HG03457 (cell line): ENCODE measurements at regions not wholly inside any gene's neighbourhood (a gene's known extent, or its start where the extent isn't known, plus 50 kb on each side); places are given as distances from the start of the nearest gene placed in this dataset.
A peak's percentile ranks its signal among the peaks of the same experiment; 100 is the strongest.

ENCODE experiments used
- ATAC-seq: cut with Tn5 transposase; IDR thresholded peaks from one replicate; pipeline ENCODE4 v1.9.1; 2021; ENCODE audit warnings: moderate number of reproducible peaks; ENCODE audit not compliant: unreplicated experiment

DNA sequence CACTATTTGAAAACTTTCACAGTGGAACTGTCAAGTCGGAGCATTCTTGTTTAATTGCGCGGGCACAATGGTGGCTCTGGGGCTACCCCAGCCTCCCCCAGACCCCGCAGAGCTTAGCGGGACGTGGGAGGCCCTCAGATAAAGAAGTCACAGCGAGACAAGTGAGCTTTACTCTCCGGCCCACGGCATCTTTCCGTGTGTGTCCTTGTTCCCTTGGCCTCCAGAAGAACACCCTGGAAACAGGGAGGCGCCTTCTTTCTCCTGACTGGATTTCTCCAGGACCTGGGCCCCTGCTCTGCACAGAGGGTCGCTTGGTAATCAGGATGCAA is 382.8 kb downstream of the RRAGC start:
- ATAC-seq, result no peak

DNA sequence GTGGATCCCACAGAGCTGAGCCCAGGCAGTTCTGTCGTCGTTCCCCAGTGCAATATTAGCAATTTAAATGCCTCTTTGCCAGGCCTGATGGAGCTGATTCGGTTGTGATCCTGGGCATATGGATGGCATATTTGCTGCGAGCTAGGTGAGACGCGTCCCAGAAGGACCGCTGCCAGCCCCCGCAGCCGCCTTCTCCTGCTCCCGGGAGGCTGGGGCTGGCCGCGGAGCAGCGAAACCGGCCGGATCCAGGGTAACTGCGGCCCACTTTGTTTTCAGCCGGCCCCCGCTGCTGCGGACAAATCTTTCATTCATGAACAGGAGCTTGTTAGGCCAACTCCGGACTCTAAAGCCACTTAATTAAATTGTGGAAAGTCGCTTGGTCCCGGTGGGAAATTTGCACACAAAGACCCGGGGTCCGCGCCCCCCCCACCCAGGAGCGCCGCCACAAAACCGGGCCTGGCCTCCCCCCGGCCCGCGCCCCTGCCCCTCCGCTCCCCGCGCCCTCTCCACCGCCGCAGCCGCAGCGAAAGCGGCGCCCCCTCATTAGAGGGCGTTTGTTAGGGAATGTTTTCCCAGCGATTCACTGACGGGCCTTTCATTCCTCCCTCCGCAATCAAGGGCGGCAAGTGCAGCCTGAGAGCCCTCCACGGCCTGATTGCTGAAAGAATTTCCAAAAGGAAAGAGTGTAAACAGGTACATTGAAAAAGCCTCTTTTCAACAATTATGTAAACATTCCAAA is 383.3 kb downstream of the RRAGC start:
- ATAC-seq, result no peak

DNA sequence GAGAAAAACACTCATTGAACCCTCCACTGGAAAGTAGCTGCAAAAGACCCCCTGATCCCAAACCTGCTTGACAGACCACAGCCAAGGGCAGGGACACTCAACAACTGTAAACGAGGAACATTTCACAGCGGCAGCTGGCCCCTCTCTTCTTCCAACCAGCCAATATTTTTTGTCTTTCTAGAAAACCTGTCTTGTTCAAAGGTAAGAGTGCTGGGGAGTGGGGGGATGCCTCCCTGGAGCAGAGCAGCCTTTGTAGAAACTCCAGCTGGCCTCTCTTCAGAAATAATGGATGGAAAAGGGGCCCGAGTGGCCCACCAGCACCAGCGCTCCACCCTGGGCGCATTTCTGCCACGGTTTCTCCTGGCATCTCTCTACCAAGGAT is 384.0 kb downstream of the RRAGC start:
- no peak for ATAC-seq

DNA sequence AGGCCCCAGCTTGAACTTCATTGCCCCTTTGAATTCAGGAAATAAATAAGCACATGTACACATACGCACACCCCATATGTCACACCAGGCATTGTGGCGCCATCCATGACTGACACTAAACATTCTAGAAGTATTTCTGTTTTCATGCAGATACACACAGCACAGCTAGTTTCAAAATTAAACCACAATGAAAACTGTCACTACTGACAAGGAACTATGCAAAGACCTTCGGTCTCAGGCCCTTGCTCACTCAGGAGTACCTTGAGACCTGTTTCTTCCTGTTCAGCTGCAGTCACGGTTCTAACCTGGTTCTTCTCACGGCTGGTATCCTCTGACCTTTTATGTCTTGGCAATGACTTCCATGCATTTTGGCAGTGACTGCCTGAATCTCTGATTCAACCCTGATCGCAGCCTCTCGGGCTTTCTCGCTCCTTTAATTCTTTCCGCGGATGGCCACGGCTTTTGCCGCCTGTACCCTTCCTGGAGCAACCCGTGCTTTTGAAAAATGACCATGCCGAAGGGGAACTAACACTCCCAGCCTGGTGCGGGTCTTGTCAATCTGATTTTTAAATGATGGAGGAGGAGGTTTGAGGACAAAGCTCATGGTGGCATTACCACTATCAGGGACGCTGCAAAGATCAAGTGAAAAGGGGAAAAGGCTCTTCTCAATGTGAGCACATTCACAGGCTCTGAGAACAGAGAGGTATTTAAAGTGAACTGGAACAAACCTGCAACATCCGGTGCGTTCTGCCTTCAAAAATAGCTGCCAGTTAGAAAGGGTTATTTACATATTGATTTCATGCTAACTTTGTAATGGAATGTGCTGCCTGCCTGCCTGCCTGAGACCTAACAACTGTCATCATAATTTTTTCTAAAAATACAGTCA is 384.6 kb downstream of the RRAGC start:
- peak; percentile 77 for ATAC-seq

DNA sequence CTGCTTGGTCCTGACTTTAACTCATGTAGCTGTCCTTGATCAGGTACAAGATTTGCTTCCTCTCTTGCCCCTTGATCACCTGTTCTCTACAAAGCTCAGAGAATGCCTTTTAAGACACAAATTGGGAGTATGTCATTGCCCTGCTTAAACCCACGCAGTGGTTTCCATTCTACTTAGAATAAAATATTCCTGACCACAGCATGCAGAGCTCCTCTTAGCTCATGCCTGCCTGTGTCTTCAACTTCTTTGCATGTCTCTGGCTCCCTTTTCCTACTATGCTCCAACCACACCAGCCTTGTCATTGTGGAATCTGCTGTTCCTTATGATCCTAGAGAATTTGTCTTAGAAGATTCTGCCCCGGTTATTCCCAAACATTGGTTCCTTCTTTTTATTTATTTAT is 393.1 kb downstream of the RRAGC start:
- ATAC-seq, result no peak

DNA sequence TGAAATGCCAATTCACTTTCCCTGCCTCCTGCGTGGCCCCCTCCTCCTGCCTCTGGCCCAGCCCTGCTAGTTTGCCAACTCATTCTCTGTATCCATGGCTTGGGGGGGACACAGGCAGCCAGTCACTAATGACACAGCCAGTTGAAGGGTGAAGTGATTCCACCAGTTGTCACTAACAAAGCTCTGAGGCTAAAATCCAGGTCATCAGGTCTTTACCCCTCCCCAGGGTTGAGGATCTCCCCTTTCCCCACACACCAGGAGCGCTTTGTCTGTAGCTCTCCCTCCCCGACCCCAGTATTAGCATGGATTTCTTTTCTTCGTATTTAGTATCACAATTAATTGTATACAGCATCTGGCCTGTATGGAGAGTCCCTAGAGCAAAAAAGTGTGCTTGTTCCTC is 394.1 kb downstream of the RRAGC start:
- no peak for ATAC-seq

DNA sequence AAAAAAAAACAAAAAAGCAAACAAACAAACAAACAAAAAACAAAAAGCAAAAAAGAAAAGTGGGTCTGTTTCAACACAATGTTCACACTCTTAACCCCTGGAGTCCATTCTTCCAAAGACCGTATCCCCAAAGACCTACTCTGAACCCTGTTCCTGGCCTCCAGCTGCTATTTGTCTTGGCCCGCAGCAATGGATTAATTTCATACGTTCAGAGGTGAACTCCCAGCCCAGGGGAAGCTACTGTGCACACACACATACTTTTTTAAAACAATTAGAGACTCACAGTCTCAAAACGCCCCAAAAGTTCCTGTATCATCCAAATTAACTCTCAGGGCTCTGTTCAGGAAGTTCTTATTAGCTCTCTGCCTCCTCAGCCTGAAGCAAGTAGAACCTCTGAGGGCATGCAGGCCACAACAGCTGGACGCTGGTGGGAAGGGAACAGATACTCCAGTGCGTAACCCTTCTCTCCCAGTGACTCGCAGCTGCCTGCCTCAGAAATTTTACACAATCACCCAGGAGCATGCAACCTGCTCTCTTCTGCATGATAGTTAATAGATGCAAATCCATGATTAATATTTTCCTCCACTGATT is 395.4 kb downstream of the RRAGC start:
- ATAC-seq, result no peak

DNA sequence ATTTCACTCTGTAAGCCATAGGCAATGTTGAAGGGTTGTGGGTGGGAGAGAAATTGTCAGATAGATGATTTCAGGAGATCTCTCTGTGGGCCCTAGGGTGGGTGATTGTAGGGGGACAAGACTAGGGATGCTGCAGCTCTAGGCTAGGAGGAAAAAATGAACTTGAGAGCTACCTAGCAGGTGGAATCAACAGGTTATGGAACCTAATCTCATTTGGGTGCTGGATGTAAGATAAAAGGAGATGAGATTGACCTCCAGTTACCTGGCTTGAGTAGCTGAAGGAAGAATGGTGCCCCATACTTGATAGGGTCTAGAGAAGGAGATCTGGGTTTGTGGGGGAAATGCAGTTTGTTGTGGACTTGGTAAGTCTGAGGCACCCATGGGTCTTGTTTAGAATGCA is 396.5 kb downstream of the RRAGC start:
- no peak for ATAC-seq

DNA sequence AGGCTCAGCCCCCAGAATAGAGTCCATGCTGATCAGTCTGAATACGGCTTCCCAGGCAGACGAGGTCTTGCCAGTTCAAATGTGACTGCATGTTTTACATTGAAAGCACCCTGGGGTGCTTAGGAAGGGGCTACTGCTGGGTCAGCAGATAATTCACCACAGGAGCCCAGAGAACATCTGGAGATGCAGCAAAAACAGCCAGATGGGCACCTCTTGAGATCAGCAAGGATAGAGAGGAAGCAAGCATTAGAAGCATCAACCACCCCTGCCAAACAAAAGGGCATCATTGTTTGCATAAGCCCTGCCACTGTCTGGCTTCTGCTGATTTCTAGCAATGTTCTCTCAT is 403.1 kb downstream of the RRAGC start:
- no peak for ATAC-seq

DNA sequence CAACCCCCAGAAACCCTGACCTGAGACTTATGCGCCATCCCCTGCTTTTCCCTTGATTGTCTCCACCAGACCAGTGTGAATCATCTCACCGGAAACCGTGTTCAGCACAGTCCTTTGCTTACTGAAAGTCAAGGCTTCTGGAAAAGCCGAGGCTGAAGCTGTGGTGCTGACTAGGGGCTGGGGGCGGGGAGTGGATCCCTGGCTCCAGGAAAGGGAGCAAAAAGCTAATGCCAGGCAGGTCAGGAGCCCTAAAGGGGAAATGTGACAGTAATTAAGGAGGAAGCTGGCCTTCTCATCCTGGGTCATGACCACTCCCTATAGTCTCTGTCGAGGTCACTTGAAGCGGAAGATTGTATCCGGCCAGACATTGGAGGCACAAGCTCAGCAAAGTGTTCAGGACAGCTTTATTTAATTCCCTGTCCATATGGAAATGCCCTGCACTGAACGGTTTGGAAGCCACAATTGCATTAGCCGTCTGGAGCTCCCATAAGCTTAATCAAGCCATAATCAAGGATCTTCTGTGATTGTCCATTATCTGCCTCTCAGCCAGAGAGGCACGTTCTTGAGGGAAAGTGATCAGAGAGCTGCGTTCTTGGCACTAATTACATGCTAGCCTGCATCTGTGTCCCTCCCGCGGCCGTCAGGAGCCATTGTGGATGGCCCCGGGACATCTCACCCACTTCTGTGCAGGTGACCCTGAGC is 403.6 kb downstream of the RRAGC start:
- ATAC-seq, result no peak

DNA sequence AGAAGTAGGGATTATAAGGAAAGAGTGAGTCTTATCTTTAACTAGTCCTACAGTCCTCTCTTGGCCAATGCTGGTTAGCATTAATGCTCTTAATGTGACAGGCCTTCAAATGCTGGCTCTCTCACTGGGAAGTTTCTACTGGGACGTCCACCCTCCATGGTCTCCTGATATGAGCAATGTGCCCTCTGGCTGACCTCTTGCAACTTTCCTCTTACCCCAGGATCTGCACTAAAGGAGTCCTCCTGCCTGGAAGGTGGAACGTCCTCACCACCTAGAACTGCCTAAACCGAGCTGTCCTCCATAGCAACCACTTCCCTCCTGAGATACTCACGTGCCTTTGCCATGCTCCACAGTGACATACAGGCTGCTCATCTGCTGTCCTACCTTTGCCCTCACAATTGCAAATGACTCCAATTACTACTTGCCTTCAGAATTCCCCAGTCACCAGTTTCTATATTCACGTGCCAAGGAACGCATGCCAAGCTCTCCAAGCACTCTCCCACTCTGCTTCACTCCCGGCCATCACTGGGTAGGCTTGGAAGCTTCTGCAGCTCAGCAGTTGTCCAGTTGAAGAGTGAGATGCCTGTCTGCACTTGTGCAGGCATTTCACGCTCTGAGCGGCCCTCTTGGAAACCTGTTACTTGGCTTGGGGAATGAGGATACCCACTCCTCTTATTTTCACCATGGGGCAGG is 404.7 kb downstream of the RRAGC start:
- no peak for ATAC-seq

DNA sequence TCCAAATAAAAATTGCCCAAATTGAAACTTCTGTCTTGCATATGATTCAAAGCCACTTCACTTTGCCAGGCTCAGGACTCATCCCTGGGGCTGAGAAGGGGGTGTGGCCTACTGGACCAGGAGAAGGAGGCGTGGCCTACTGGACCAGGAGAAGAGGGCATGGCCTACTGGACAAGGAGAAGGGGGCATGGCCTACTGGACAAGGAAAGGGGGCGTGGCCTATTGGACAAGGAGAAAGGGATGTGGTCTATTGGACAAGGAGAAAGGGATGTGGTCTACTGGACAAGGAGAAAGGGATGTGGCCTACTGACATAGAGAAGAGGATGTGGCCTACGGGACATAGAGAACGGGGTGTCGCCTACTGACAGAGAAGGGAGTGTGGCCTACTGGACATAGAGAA is 405.3 kb downstream of the RRAGC start:
- no peak for ATAC-seq

DNA sequence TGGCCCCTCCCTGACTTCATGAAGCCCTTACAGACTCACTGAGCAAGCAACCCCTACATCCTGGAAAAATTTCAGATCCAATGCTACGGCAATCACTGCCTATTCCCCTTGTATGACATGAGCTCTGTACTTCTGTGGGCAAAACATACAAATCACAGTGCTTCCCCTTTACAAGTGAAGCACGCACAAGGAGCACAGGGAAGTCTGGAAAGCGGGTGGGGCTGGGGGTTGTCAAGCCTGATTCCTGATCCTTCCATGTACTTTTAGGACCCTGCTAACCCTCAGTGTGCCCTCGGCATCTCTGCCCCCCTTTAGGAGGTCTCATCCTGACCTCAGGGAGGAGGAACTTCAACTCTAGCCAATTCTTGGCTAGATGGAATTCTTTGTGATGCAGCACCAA is 405.7 kb upstream of the POU3F1 start:
- ATAC-seq, result no peak

DNA sequence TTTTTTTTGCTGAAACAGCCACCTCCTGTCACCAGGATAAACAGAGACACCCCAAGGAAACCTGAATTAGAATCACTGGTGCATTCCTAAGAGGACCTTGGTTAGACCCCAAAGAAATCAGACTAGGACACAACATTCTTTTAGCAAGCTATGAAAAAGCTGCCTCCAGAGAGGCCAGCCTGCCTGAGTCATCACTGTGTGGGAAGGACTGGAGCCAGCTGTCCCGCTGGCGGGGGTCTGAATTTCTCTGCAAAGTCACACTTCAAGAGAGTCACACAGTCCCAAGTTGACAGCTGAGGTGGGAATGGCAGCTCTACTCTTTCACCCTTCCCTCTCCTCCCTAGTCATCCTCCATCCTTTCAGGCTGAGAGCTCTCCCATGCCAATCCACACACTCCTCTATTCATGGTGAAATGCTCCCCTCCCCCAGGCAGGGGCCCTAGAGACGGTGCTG is 405.0 kb upstream of the POU3F1 start:
- ATAC-seq, result no peak

DNA sequence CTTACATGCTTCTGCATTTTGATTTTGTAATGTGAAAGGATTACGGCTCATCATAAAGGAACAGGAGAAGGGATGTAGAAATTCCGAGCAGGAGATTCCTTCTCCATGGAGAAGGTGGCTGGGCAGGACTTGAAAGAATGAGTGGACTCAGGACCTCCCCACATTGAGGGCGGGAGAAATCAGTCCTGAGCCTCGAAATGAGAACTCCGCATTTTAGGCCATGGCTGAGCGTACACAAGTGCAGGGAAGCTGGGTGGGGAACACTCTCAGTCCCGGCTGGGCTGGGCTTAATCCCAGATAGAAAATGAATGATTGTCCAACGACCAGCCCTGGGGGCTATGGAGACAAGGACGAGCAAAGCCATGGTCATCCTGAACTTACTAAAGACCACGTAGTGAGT is 402.3 kb upstream of the POU3F1 start:
- no peak for ATAC-seq

DNA sequence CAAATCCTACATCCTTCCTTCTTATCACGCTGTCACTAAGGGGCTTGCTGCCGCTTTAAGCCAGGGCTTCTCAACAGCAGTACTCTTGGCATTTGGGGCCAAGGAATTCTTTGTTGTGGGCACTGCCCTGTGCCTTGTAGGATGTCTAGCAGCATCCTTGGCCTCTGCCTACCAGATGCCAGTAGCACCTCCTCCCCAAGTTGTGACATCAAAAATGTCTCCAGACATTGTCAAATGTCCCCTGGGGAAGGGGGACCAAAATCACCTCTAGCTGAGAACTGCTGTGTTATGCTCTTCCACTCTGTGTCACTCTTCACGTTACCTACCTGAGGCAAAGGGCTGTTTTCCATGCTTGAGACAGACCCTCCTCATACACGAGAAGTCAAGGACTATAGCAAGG is 400.3 kb upstream of the POU3F1 start:
- no peak for ATAC-seq

DNA sequence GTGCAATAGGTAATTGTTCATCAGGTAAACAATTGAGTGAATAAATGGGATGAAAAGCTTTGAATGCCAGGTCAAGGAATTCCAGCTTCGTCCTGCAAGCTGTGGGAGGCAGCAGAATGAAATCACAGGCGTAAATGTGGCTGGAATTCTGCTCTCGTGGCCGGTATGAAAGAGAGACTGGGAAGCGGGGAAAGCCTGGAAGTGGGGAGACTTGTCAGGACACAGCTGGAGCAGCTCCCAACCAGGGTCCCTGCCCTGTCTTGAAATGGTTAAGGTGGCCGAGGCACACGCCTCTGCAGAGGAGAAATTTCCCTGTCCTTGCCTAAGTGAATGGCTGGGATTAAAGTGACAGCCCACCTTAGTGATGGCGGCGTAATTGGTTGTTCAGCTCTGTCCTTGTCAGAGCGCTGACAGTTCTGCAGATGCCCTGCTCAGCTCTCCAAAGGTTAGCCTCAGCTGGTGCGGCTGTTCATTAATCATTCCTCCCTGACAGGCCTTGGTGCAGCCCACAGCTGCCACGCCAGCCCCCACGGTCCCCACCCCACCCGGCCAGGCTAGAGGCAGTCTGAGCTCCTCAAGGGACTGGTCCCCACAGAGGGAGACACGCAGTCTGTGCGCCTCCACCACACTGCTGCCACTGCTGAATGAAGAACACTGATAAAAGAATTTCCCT is 398.3 kb upstream of the POU3F1 start:
- ATAC-seq, result no peak

DNA sequence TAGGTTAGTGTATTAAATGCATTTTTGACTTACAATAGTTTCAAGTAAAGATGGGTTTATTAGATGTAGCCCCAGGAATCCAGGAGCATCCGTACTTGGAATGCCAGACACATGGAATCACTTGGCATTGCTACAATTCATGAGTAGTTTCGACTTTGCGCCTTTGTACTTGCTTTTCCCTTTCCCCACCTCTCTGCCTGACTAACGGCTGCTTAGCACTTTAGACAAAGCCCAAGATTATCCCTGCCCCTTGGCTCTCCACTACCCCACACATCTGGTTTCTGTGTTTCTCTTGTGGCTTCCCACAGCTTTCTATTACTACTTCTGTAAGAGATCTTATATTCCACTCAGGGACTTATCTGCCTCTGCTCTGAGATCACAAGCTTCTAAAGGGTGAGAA is 397.7 kb upstream of the POU3F1 start:
- ATAC-seq, result no peak

DNA sequence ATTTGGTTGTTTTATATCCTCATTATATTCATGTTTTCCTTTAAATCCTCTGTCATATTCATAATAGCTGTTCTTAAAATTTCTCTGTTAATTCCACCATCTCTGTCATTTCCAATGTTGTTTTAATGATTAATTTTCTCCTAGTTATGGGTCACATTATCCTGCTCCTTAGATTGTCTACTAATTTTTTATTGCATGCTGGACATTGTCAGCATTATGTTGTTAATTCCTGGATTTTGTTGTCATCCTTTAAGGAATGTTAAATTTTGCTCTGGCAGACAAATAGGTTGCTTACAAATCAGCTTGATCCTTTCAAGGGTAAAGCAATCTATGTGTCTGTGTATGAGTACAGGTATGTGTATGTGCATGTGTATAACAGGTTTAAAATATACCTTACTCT is 393.8 kb upstream of the POU3F1 start:
- ATAC-seq, result no peak

DNA sequence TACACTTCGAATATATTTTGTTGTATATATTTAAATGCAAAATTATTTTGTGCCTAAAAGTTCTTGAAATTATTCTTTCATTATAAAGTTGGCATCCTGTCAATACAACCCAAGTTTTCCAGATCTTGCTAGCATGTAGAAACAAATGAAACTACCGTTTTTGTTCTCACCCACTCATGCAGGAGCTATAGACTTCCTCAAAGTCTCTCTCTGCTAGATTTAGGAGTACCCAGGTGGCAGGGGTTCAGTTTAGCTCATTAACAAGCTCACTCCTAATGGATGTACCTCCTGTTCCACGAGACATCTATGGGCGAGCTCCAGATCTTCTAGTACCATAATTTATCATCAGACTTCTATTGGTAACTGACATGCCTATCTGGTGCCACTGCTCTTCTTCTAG is 390.2 kb upstream of the POU3F1 start:
- ATAC-seq, result no peak

DNA sequence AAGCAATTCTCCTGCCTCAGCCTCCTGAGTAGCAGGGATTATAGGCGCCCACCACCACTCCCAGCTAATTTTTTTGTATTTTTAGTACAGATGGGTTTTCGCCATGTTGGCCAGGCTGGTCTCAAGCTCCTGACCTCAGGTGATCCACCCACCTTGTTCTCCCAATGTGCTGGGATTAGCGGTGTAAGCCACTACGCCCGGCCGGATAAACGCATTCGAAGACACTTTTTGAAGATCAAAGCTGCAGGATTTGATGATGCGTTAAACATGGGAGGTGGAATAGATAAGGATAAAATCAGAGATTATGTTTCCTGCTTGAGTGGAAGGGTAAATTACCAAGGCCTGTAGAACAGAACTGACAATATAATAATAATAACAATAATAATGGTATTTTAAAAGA is 389.4 kb upstream of the POU3F1 start:
- no peak for ATAC-seq
